Prostate gland (tissue), 2 donors: ENCODE measurements at regions not wholly inside any gene's neighbourhood (a gene's known extent, or its start where the extent isn't known, plus 50 kb on each side); places are given as distances from the start of the nearest gene placed in this dataset.

ENCODE experiments used
- DNase-seq: peaks from one replicate; pipeline ENCODE4 v3.0.0-alpha.2; 2019; ENCODE audit warnings: low spot score
- H3K27ac ChIP-seq, 2 donors: fragments of 200-600 bp; sonication (generic); 2 replicates each; pipeline ENCODE4 v1.5.1; 2017 to 2019
- H3K27me3 ChIP-seq: fragments of 200-600 bp; sonication (generic); replicated peaks from 2 replicates; pipeline ENCODE4 v1.5.1; 2019; ENCODE audit not compliant: insufficient read depth
- H3K36me3 ChIP-seq, 2 donors: fragments of 200-600 bp; sonication (generic); 1 replicate in 1 of 2; 2 replicates in 1 of 2; pipeline versions ENCODE4 v1.5.1 to v1.8.1; 2017 to 2019
- H3K4me1 ChIP-seq: fragments of 200-600 bp; sonication (generic); replicated peaks from 2 replicates; pipeline ENCODE4 v1.5.1; 2019
- H3K4me3 ChIP-seq, 2 donors: fragments of 200-600 bp; sonication (generic); 2 replicates each; pipeline ENCODE4 v1.5.1; 2017 to 2019
- H3K9me3 ChIP-seq: fragments of 200-600 bp; sonication (generic); 2 replicates; pipeline ENCODE4 v1.5.1; 2017
- POLR2A ChIP-seq: fragments of 450-650 bp; IDR thresholded peaks from one replicate; pipeline ENCODE4 v1.6.1; 2016; ENCODE audit warnings: antibody characterized with exemption, mild to moderate bottlenecking
- POLR2AphosphoS5 ChIP-seq: sonication (generic); formaldehyde crosslinking; IDR thresholded peaks from one replicate; pipeline ENCODE4 v1.6.1; 2017; ENCODE audit warnings: antibody characterized with exemption
- WGBS: methylation state at CpG from one replicate; pipeline ENCODE4 v1.1.5; 2018; 5-methylcytosine and 5-hydroxymethylcytosine counted together
- intact Hi-C: fragments of 100-400 bp; cut with DNase I; formaldehyde crosslinking; loops from one replicate; pipeline ENCODE4 v1.14.2; 2022
- TF ChIP-seq, protein P1 (sequence below), 4 experiments: fragments of 200-600 bp in 2 of 4; fragments of 450-650 bp in 2 of 4; sonication (generic) in 2 of 4; IDR thresholded peaks; 1 replicate in 3 of 4; 2 replicates in 1 of 4; pipeline ENCODE4 v1.5.1; 2016 to 2019; ENCODE audit warnings: antibody characterized with exemption in 4 of 4, mild to moderate bottlenecking in 2 of 4, moderate library complexity in 2 of 4

- DNase-seq: no peak
- Histone ChIP-seq H3K27me3 (peaks cover 12% of the 10 kb centered on the region), H3K4me1 (no peaks in the 10 kb centered on the region), H3K36me3 (no peaks in the 10 kb centered on the region), H3K9me3 (no peaks in the 10 kb centered on the region), H3K4me3 (no peak overlapping the region), H3K27ac (no peak overlapping the region)
- TF ChIP-seq, protein P1, sequence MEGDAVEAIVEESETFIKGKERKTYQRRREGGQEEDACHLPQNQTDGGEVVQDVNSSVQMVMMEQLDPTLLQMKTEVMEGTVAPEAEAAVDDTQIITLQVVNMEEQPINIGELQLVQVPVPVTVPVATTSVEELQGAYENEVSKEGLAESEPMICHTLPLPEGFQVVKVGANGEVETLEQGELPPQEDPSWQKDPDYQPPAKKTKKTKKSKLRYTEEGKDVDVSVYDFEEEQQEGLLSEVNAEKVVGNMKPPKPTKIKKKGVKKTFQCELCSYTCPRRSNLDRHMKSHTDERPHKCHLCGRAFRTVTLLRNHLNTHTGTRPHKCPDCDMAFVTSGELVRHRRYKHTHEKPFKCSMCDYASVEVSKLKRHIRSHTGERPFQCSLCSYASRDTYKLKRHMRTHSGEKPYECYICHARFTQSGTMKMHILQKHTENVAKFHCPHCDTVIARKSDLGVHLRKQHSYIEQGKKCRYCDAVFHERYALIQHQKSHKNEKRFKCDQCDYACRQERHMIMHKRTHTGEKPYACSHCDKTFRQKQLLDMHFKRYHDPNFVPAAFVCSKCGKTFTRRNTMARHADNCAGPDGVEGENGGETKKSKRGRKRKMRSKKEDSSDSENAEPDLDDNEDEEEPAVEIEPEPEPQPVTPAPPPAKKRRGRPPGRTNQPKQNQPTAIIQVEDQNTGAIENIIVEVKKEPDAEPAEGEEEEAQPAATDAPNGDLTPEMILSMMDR (IDR thresholded peaks at IDR 0.05): no peak
- TF ChIP-seq POLR2A: no peak
- TF ChIP-seq POLR2AphosphoS5: no peak
- WGBS: 56% methylated on average over 8 of the region's 8 CpGs
- intact Hi-C loops: no loop called here
Observed at GRCh38 chr1:29961293-29962059, 725.2 kb downstream of the PTPRU start.

- Histone ChIP-seq H3K27me3 (peaks cover 12% of the 10 kb centered on the region), H3K4me3 (no peak overlapping the region), H3K4me1 (no peaks in the 10 kb centered on the region), H3K27ac (no peak overlapping the region), H3K9me3 (no peaks in the 10 kb centered on the region), H3K36me3 (no peaks in the 10 kb centered on the region)
- intact Hi-C loops: no loop called here
- 39% methylated on average over 9 of the region's 10 CpGs for WGBS
- no peak for DNase-seq
- TF ChIP-seq POLR2AphosphoS5 (no peak), POLR2A (no peak)
- TF ChIP-seq, protein P1 (IDR thresholded peaks at IDR 0.05): no peak
Observed at GRCh38 chr1:29960876-29961275, 724.6 kb downstream of the PTPRU start.

DNA sequence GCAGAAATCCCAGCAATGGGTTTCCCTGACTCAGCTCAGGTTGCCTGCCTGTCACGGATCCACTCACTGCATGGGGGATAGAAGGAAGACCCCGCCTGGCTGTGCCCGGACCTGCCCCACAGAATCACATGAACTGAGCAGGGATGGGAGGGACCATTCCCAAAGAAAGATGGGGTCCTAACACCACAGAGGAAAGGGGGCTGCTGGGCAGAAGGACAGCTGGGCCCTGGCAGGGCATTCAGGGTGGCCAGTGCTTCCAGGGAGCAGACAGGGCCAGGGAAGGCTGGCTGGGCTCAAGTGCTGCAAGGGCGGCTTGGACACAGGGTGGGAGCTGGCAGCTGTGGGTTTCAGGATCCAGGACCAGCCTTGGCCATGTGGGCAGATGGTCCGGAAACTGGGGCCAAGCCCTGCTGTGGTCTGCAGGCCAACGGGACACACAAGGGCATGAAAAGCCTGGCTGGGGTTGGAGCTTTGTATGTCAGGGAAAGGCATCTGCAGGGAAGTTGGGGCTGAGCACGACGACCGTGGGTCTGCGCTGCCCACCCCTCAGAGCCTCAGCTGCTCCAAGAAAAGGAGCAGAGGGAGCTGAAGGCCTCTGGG, 723.9 kb downstream of the PTPRU start:
- no peaks in the 10 kb centered on the region for H3K9me3 ChIP-seq
- no peak for TF ChIP-seq POLR2AphosphoS5
- TF ChIP-seq, protein P1 (IDR thresholded peaks at IDR 0.05): no peak
- no peak for TF ChIP-seq POLR2A
- intact Hi-C loops: no loop called here
- H3K27me3 ChIP-seq: peaks cover 12% of the 10 kb centered on the region
- H3K27ac ChIP-seq: no peak overlapping the region
- no peaks in the 10 kb centered on the region for H3K36me3 ChIP-seq
- no peak overlapping the region for H3K4me3 ChIP-seq
- 74% methylated on average over 10 of the region's 10 CpGs for WGBS
- DNase-seq: no peak
- no peaks in the 10 kb centered on the region for H3K4me1 ChIP-seq

GRCh38 chr1:29959356-29959755, 723.0 kb downstream of the PTPRU start:
- peaks cover 12% of the 10 kb centered on the region for H3K27me3 ChIP-seq
- H3K4me3 ChIP-seq: no peak overlapping the region
- H3K9me3 ChIP-seq: no peaks in the 10 kb centered on the region
- WGBS: 79% methylated on average over 4 of the region's 4 CpGs
- no peaks in the 10 kb centered on the region for H3K4me1 ChIP-seq
- intact Hi-C loops: no loop called here
- H3K36me3 ChIP-seq: no peaks in the 10 kb centered on the region
- H3K27ac ChIP-seq: no peak overlapping the region
- no peak for TF ChIP-seq POLR2A
- TF ChIP-seq, protein P1 (IDR thresholded peaks at IDR 0.05): no peak
- no peak for TF ChIP-seq POLR2AphosphoS5
- no peak for DNase-seq

GRCh38 chr1:29958271-29958670, 721.9 kb downstream of the PTPRU start:
- intact Hi-C loops: no loop called here
- DNase-seq: no peak
- no peaks in the 10 kb centered on the region for H3K9me3 ChIP-seq
- H3K4me3 ChIP-seq: no peak overlapping the region
- H3K27ac ChIP-seq: no peak overlapping the region
- H3K27me3 ChIP-seq: peaks cover 10% of the 10 kb centered on the region
- WGBS: 94% methylated on average over 5 of the region's 5 CpGs
- TF ChIP-seq, protein P1 (IDR thresholded peaks at IDR 0.05): no peak
- TF ChIP-seq POLR2A (no peak), POLR2AphosphoS5 (no peak)
- no peaks in the 10 kb centered on the region for H3K4me1 ChIP-seq
- no peaks in the 10 kb centered on the region for H3K36me3 ChIP-seq
